HG02588 (cell line): ENCODE measurements at regions not wholly inside any gene's neighbourhood (a gene's known extent, or its start where the extent isn't known, plus 50 kb on each side); places are given as distances from the start of the nearest gene placed in this dataset.
"Not testable (repeated sequence)": the region's sequence is repeated elsewhere in the genome, so short reads cannot be mapped to it uniquely, and the experiment has no call there.

Source experiments
- ATAC-seq: cut with Tn5 transposase; IDR thresholded peaks from one replicate; pipeline ENCODE4 v1.9.1; 2021; ENCODE audit warnings: mild to moderate bottlenecking, moderate library complexity; ENCODE audit not compliant: unreplicated experiment

- no peak for ATAC-seq
Measured at GRCh38 chr16:60703096-60703495, 1333.1 kb downstream of the CDH8 start.

DNA sequence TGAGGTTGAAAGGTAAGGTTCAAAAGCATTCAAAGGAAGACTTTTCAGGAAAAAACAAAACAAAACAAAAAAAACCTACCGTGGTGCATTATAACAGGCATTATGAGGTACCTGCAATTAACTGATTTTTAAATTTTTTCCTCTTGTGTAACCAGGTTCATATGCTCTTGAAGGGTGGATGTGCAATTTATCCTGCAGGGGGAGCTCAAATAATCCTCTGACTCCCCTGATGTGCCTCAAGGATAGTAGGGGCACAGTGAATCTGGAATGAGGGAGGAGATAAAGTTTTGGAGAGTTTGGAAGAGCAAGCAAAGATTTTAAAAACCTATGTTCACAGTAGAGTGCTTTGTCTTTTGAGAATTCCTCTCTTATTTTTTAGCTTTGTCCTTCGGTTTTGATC lies 1349.4 kb downstream of the CDH8 start:
- ATAC-seq, result no peak

DNA sequence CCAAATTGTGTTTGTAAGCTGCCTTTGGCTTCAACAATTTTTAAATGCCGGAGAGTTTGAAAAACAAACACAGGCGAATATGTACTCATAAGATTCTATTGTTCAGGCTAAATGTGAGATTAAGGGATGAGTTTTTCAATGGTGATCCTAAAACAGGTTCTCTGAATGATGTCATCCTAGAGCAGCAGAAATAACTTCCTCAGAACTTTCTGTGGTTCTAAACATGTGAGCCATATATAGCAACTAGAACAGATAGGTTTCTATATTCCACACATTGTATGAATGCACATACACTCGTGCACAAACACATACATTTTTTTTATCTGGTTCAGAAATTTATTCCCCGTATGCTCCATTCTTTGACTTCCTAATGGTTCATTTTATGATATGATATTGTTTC lies 1352.2 kb downstream of the CDH8 start:
- no peak for ATAC-seq

DNA sequence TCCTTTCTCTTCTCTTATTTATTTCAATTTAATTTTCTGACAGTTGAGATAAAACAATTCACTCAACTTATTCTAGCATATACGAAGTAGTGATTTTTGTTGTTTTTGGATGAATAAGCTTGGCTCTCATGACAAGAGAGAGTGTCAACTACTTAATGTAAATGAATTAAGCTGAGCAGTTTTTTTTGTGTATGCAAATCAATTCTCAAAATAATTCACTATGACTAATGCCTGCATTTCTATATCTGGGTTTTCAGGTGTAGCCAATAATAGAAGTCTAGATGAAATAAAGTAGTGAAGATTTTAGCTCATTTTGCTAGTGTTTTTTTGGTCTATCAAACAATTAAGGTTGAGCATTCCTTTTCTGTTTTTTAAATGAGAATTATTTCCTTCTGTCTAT lies 1354.0 kb downstream of the CDH8 start:
- no peak for ATAC-seq

DNA sequence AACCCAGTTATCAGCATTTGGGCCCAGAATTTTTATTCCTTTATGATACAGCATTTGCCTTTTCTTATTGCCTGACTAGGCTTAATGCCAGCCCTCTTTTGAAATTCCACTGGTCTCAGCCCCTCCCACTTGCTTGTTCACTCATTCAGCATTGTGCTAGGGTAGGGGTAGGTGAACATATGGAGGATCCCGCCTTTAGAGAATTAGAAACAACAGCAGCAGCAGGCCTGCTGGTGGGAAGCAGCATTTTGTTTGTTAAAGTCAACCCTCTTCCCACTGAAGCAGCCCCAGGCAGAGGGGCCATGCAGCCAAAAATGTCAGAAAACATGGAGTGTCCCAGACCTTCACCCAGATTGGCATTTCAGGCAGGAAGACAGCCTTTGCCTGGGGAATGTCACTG lies 1355.2 kb downstream of the CDH8 start:
- no peak for ATAC-seq

DNA sequence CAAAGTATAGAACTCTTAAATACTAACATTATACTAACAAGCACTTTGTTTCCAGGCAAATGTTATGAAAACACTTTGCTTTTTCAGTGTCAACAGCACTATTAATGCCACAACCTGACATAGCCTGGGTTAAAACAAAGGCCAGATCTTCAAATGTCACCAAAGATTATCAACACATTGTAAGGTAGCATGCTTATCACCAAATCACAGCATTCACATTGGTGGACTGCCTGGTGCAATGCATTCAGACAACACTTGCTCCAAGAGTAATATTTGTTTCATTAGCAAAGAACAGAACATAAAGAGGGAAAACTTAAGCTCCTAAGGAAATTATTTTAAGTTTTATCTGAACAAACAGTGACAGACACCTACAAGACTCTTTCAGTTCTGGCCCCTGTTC lies 1361.2 kb downstream of the CDH8 start:
- no peak for ATAC-seq

DNA sequence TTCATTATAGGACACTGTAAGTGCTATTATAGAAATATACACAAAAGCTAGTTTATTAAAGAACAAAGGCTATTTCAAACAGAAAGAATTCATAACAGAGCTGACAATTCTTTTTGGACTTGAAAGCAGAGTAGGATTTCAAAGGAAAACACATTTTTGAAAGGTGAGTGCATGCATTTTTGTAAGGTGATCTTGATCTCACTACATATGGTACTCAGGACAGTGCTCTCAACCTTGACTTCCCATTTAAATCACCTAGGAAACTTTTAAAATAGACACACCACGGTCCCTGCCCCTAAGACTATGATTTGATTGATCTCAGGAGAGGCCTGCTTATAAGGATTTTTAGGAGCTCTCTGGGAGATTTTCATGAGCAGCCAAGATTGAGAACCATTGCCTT lies 1362.0 kb downstream of the CDH8 start:
- ATAC-seq, result no peak

- ATAC-seq, result no peak
Measured at GRCh38 chr16:60655514-60656153, 1380.6 kb downstream of the CDH8 start.

DNA sequence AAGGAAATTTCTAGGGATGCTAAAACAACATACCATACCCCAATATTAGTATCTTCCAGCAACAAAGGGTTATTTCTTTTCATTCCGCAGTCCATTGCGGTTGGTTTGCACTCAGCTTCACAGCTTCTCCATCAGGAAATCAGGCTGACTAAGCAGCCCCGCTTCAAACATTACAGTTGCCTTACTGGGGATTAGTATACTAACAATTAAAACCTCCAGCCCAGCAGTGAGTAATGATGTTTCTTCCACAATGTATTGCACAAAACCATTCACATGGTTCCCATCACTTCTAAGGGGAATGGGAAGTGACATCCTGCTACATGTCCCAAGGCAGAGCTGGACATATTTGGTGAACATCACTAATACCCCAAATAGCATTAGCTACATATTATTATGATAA lies 1384.9 kb downstream of the CDH8 start:
- no peak for ATAC-seq

- no peak for ATAC-seq
Measured at GRCh38 chr16:60648290-60648689, 1387.9 kb downstream of the CDH8 start.

- not testable (repeated sequence) for ATAC-seq
Measured at GRCh38 chr16:60647388-60647787, 1388.8 kb downstream of the CDH8 start.

DNA sequence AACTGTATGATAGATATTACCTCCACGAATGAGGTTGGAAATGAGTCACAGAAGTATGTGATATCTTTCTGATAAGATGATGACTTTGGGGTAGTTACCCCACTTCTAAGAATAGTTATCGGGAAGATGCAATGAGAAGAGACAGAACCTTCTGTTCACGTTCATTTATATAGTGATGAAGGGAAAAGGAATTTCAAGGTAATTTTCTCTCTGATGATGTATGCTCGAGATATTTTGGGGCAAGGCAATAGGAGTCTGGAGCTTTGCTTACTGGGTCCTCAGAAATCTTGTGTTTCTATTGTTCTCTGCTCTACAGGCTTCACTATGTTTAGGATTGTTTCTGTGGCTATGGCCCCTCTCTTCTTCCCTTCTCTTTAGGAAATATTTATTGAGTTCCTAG lies 1389.6 kb downstream of the CDH8 start:
- ATAC-seq, result no peak

DNA sequence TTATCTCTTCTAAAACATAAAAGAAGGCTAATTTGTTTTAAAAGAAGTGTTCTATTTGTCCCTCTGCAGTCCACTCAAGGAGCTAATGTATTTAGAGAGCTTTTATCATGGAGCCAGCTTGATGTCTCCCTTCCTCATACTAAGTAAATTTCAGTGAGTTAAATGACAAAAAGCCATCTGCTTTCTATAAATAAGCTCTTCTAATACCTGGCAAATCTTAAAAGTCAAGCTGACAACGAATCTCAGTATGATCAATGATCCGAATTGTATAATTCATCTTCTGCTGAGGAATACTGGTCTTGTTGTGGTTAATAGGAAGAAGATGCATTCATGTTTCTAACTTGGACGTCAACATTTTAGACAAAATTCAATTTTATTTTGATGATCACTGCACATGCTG lies 1390.7 kb downstream of the CDH8 start:
- ATAC-seq, result no peak

- ATAC-seq, result no peak
Measured at GRCh38 chr16:60642956-60643355, 1393.3 kb downstream of the CDH8 start.

GRCh38 chr16:60641067-60641665 lies 1395.1 kb downstream of the CDH8 start:
- ATAC-seq, result no peak

DNA sequence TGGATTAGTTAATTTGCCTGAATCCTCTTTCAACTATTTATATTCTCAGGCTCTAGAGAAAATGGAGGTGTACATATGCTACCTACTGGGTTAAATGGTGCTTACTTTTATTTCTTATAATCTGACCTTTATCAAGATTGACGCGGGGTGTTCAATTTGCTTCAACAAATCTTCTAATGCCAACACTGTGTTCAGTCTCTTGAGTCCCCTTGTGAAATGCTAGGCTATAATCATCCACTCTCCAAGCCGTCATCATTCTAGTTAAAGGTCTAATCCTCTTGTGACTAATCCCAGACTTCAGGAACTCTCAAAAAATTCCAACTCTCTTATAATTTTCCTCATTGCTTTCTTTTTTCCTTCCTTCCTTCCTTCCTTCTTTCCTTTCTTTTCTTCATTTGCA lies 1396.2 kb downstream of the CDH8 start:
- ATAC-seq, result no peak

- not testable (repeated sequence) for ATAC-seq
Measured at GRCh38 chr16:60636636-60637035, 1399.6 kb downstream of the CDH8 start.

DNA sequence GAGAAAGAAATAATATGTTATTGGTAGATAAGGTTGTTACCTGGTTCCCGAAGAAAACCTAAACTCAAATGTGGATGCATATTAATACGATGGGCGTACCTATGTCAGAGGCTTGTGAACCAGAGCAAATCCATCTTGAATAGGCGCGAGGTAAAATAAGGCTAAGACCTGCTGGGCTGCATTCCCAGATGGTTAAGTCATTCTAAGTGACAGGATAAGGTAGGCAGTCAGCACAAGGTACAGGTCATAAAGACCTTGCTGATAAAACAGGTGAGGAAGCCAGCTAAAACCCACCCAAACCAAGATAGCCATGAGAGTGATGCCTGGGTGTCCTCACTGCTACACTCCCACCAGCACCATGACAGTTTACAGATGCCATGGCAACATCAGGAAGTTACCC lies 1400.1 kb downstream of the CDH8 start:
- no peak for ATAC-seq

- no peak for ATAC-seq
Measured at GRCh38 chr16:60635548-60635947, 1400.7 kb downstream of the CDH8 start.

- ATAC-seq, result no peak
Measured at GRCh38 chr16:60611844-60612243, 1424.4 kb downstream of the CDH8 start.

GRCh38 chr16:60608971-60609370 lies 1427.3 kb downstream of the CDH8 start:
- ATAC-seq, result no peak

GRCh38 chr16:60605652-60606051 lies 1430.6 kb downstream of the CDH8 start:
- not testable (repeated sequence) for ATAC-seq

DNA sequence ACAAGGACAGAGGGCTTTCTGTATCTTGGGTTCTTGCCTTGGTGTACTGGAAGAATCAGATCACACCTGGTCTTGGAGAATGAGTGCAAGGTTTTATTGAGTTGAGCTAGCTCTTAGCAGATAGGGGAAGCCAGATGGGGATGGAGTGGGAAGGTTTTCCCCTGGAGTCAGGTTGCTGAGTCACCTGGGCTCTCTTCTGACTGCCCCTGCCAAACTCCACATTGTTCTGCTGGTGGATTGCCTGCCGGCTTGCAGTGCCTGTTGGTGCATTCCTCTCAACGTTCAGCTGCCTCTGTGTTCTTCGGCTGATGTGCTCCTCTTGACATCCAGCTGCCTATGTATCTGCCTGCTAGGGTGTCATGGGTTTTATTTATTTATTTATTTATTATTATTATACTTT lies 1431.1 kb downstream of the CDH8 start:
- no peak for ATAC-seq
